ENCODE measurements at regions not wholly inside any gene's neighbourhood (a gene's known extent, or its start where the extent isn't known, plus 50 kb on each side); places are given as distances from the start of the nearest gene placed in this dataset.
A peak's percentile ranks its signal among the peaks of the same experiment; 100 is the strongest.

GRCh38 chr2:150271952-150272802 lies 215.3 kb downstream of the RND3 start:
- Histone ChIP-seq H3K4me1 (peaks cover 0 to 4% (median 0%) of the 10 kb centered on the region in 6 donors), H3K27ac (no peak overlapping the region), H3K4me3 (no peak overlapping the region), H3K9me3 (peaks cover 0 to 19% (median 14%) of the 10 kb centered on the region in 8 donors), H3K27me3 (replicated peaks in 1 of 7) (no peaks in the 10 kb centered on the region), H3K36me3 (no peaks in the 10 kb centered on the region)
- intact Hi-C loops (cut with DNase I; ENCODE audit: low total_unique reads) = no loop called here
- TF ChIP-seq POLR2A (IDR thresholded peaks at IDR 0.05) (no peak), CTCF (IDR thresholded peaks at IDR 0.05 in 8 of 11, conservative IDR thresholded peaks at IDR 0.05 in 3 of 11) (no peak), POLR2AphosphoS5 (IDR thresholded peaks at IDR 0.05) (no peak)
- DNase-seq = no peak

GRCh38 chr2:150267651-150268415 lies 219.6 kb downstream of the RND3 start:
- 52 to 62% (median 56%) methylated on average over 3 of the region's 3 CpGs for whole genome bisulfite sequencing, 5 donors
- no peak overlapping the region for H3K4me3 ChIP-seq
- intact Hi-C loops (cut with DNase I; ENCODE audit: low total_unique reads) = no loop called here
- H3K27ac ChIP-seq = peak overlapping the region in 3 of 8 donors; percentile 14 to 30 (median 30)
- TF ChIP-seq POLR2A (IDR thresholded peaks at IDR 0.05) (no peak), CTCF (IDR thresholded peaks at IDR 0.05 in 8 of 11, conservative IDR thresholded peaks at IDR 0.05 in 3 of 11) (no peak), POLR2AphosphoS5 (IDR thresholded peaks at IDR 0.05) (no peak)
- no peaks in the 10 kb centered on the region for H3K27me3 ChIP-seq (replicated peaks in 1 of 7)
- H3K36me3 ChIP-seq = no peaks in the 10 kb centered on the region
- no peak for DNase-seq
- H3K4me1 ChIP-seq = peaks cover 0 to 5% (median 0%) of the 10 kb centered on the region in 6 donors
- H3K9me3 ChIP-seq = no peaks in the 10 kb centered on the region

- TF ChIP-seq CTCF (IDR thresholded peaks at IDR 0.05 in 8 of 11, conservative IDR thresholded peaks at IDR 0.05 in 3 of 11) (no peak), POLR2AphosphoS5 (IDR thresholded peaks at IDR 0.05) (no peak), POLR2A (IDR thresholded peaks at IDR 0.05) (no peak)
- no peak overlapping the region for H3K4me3 ChIP-seq
- H3K36me3 ChIP-seq = no peaks in the 10 kb centered on the region
- H3K27me3 ChIP-seq (replicated peaks in 1 of 7) = no peaks in the 10 kb centered on the region
- H3K27ac ChIP-seq = no peak overlapping the region
- intact Hi-C loops (cut with DNase I; ENCODE audit: low total_unique reads) = no loop called here
- H3K4me1 ChIP-seq = peaks cover 0 to 5% (median 0%) of the 10 kb centered on the region in 6 donors
- WGBS, 5 donors = 92 to 98% (median 95%) methylated on average over 2 of the region's 2 CpGs
- H3K9me3 ChIP-seq = peaks cover 0 to 4% (median 0%) of the 10 kb centered on the region in 8 donors
- no peak for DNase-seq
These were observed 220.5 kb downstream of the RND3 start for GRCh38 chr2:150266931-150267330.

GRCh38 chr2:150264442-150264841 lies 223.0 kb downstream of the RND3 start:
- Histone ChIP-seq H3K4me3 (no peak overlapping the region), H3K27me3 (replicated peaks in 1 of 7) (no peaks in the 10 kb centered on the region), H3K27ac (no peak overlapping the region), H3K36me3 (no peaks in the 10 kb centered on the region), H3K9me3 (peaks cover 0 to 11% (median 4%) of the 10 kb centered on the region in 8 donors), H3K4me1 (peaks cover 0 to 5% (median 0%) of the 10 kb centered on the region in 6 donors)
- DNase-seq = no peak
- 82 to 95% (median 86%) methylated on average over 2 of the region's 2 CpGs for WGBS, 5 donors
- intact Hi-C loops (cut with DNase I; ENCODE audit: low total_unique reads) = no loop called here
- TF ChIP-seq POLR2AphosphoS5 (IDR thresholded peaks at IDR 0.05) = no peak

All from spleen (tissue), 11 donors.